ENCODE measurements at regions not wholly inside any gene's neighbourhood (a gene's known extent, or its start where the extent isn't known, plus 50 kb on each side); places are given as distances from the start of the nearest gene placed in this dataset.

- H3K27ac Mint-ChIP-seq, result no peak overlapping the region
- H3K4me1 Mint-ChIP-seq, result no peaks in the 10 kb centered on the region
- ChIA-PET POLR2A (no interaction called here), CTCF (no interaction called here)
- DNase-seq (no peak), ATAC-seq (ENCODE audit: low read depth) (no peak)
- 75% methylated on average over 1 of the region's 3 CpGs for WGBS (ENCODE audit: insufficient coverage)
- Histone ChIP-seq H3K9me3 (ENCODE audit: control extremely low read depth in 1 of 3, control insufficient read depth in 2 of 3, insufficient read depth in 1 of 3, low read length in 2 of 3) (no peaks in the 10 kb centered on the region), H3K4me1 (ENCODE audit: control insufficient read depth in 2 of 2, insufficient read depth in 2 of 2, low read length in 2 of 2) (no peaks in the 10 kb centered on the region), H4K20me1 (ENCODE audit: control insufficient read depth, insufficient read depth, low read length, poor library complexity, severe bottlenecking) (no peaks in the 10 kb centered on the region), H3K79me2 (ENCODE audit: control insufficient read depth, insufficient read depth, low read length) (no peaks in the 10 kb centered on the region), H3K27me3 (replicated peaks in 1 of 4; ENCODE audit: control extremely low read depth in 1 of 4, control insufficient read depth in 3 of 4, insufficient read depth in 4 of 4, low read length in 3 of 4) (no peaks in the 10 kb centered on the region), H3K9ac (ENCODE audit: low read length) (no peak overlapping the region), H3K27ac (ENCODE audit: low read length in 2 of 2) (no peak overlapping the region), H3K4me2 (replicated peaks; ENCODE audit: low read depth, low read length, poor library complexity, severe bottlenecking) (no peak overlapping the region), H3K36me3 (replicated peaks in 1 of 2; ENCODE audit: control extremely low read depth in 1 of 2, control insufficient read depth in 1 of 2, extremely low read depth in 1 of 2, insufficient read depth in 2 of 2, low read length in 1 of 2) (no peaks in the 10 kb centered on the region), H3K4me3 (ENCODE audit: control extremely low read depth in 1 of 5, extremely low read depth in 1 of 5, insufficient read depth in 1 of 5, low read depth in 2 of 5, low read length in 4 of 5) (no peak overlapping the region), H2AFZ (ENCODE audit: insufficient read depth, low read depth, low read length, poor library complexity, severe bottlenecking) (no peak overlapping the region)
- H3K27me3 Mint-ChIP-seq, result no peaks in the 10 kb centered on the region
- no peaks in the 10 kb centered on the region for H3K9me3 Mint-ChIP-seq (ENCODE audit: insufficient read depth)
- intact Hi-C loops (cut with micrococcal nuclease), result no loop called here
- no peak overlapping the region for H3K4me3 Mint-ChIP-seq
- TF ChIP-seq CTCF (IDR thresholded peaks at IDR 0.05), result no peak
- no peak for TF ChIP-seq EZH2 (IDR thresholded peaks at IDR 0.05; ENCODE audit: borderline replicate concordance, insufficient read depth, low read depth, low read length, poor library complexity, severe bottlenecking)
Observed at GRCh38 chr9:12464400-12464799, 228.8 kb upstream of the TYRP1 start.

- no peaks in the 10 kb centered on the region for H3K79me2 ChIP-seq (ENCODE audit: control insufficient read depth, insufficient read depth, low read length)
- H3K27me3 ChIP-seq (replicated peaks in 1 of 4; ENCODE audit: control extremely low read depth in 1 of 4, control insufficient read depth in 3 of 4, insufficient read depth in 4 of 4, low read length in 3 of 4), result no peaks in the 10 kb centered on the region
- ChIA-PET POLR2A (no interaction called here), CTCF (no interaction called here)
- TF ChIP-seq CTCF (IDR thresholded peaks at IDR 0.05) (peak; percentile 56), EZH2 (IDR thresholded peaks at IDR 0.05; ENCODE audit: borderline replicate concordance, insufficient read depth, low read depth, low read length, poor library complexity, severe bottlenecking) (no peak)
- H3K27me3 Mint-ChIP-seq, result no peaks in the 10 kb centered on the region
- H3K9ac ChIP-seq (ENCODE audit: low read length), result no peak overlapping the region
- no peak overlapping the region for H3K4me3 ChIP-seq (ENCODE audit: control extremely low read depth in 1 of 5, extremely low read depth in 1 of 5, insufficient read depth in 1 of 5, low read depth in 2 of 5, low read length in 4 of 5)
- intact Hi-C loops (cut with micrococcal nuclease), result no loop called here
- H3K27ac ChIP-seq (ENCODE audit: low read length in 2 of 2), result no peak overlapping the region
- H3K4me1 Mint-ChIP-seq, result no peaks in the 10 kb centered on the region
- no peak overlapping the region for H3K4me3 Mint-ChIP-seq
- H3K27ac Mint-ChIP-seq, result no peak overlapping the region
- H3K9me3 Mint-ChIP-seq (ENCODE audit: insufficient read depth), result no peaks in the 10 kb centered on the region
- H3K4me2 ChIP-seq (replicated peaks; ENCODE audit: low read depth, low read length, poor library complexity, severe bottlenecking), result no peak overlapping the region
- no peaks in the 10 kb centered on the region for H3K36me3 ChIP-seq (replicated peaks in 1 of 2; ENCODE audit: control extremely low read depth in 1 of 2, control insufficient read depth in 1 of 2, extremely low read depth in 1 of 2, insufficient read depth in 2 of 2, low read length in 1 of 2)
- DNase-seq (no peak), ATAC-seq (ENCODE audit: low read depth) (no peak)
- H2AFZ ChIP-seq (ENCODE audit: insufficient read depth, low read depth, low read length, poor library complexity, severe bottlenecking), result no peak overlapping the region
- H3K9me3 ChIP-seq (ENCODE audit: control extremely low read depth in 1 of 3, control insufficient read depth in 2 of 3, insufficient read depth in 1 of 3, low read length in 2 of 3), result no peaks in the 10 kb centered on the region
- H4K20me1 ChIP-seq (ENCODE audit: control insufficient read depth, insufficient read depth, low read length, poor library complexity, severe bottlenecking), result no peaks in the 10 kb centered on the region
- no peaks in the 10 kb centered on the region for H3K4me1 ChIP-seq (ENCODE audit: control insufficient read depth in 2 of 2, insufficient read depth in 2 of 2, low read length in 2 of 2)
- WGBS (ENCODE audit: insufficient coverage), result no CpG with 5 or more reads among the region's 2 CpGs
Observed at GRCh38 chr9:12464910-12465512, 228.2 kb upstream of the TYRP1 start.

All from B cell (primary cell).